NCI-H2029 (cell line): ENCODE measurements at regions not wholly inside any gene's neighbourhood (a gene's known extent, or its start where the extent isn't known, plus 50 kb on each side); places are given as distances from the start of the nearest gene placed in this dataset.

ENCODE experiments used
- DNase-seq: peaks from one replicate; lab custom pipeline; 2025; lab: John Stamatoyannopoulos, UW

- no peak for DNase-seq
Observed at GRCh38 chr6:165229216-165229615, 80.2 kb downstream of the C6orf118 start.

GRCh38 chr6:165227644-165228329, 81.6 kb downstream of the C6orf118 start:
- no peak for DNase-seq

GRCh38 chr6:165223736-165224135, 85.7 kb downstream of the C6orf118 start:
- no peak for DNase-seq

GRCh38 chr6:165223101-165223500, 86.3 kb downstream of the C6orf118 start:
- no peak for DNase-seq

- no peak for DNase-seq
Observed at GRCh38 chr6:165222315-165223025, 86.9 kb downstream of the C6orf118 start.

- no peak for DNase-seq
Observed at GRCh38 chr6:165220045-165220444, 89.4 kb downstream of the C6orf118 start.

GRCh38 chr6:165219629-165220028, 89.8 kb downstream of the C6orf118 start:
- no peak for DNase-seq

GRCh38 chr6:165218829-165219228, 90.6 kb downstream of the C6orf118 start:
- DNase-seq = no peak

- DNase-seq = no peak
Observed at GRCh38 chr6:165206798-165207197, 102.6 kb downstream of the C6orf118 start.

- DNase-seq = no peak
Observed at GRCh38 chr6:165205632-165206031, 103.8 kb downstream of the C6orf118 start.

- no peak for DNase-seq
Observed at GRCh38 chr6:165204807-165205545, 104.4 kb downstream of the C6orf118 start.

GRCh38 chr6:165200178-165200577, 109.2 kb downstream of the C6orf118 start:
- DNase-seq = no peak

GRCh38 chr6:165191461-165191860, 117.9 kb downstream of the C6orf118 start:
- DNase-seq = no peak

GRCh38 chr6:165186441-165187205, 122.8 kb downstream of the C6orf118 start:
- DNase-seq = no peak

- DNase-seq = no peak
Observed at GRCh38 chr6:165186041-165186440, 123.4 kb downstream of the C6orf118 start.

- peak; percentile 46 for DNase-seq
Observed at GRCh38 chr6:165184192-165184979, 125.0 kb downstream of the C6orf118 start.

- DNase-seq = no peak
Observed at GRCh38 chr6:165183496-165184140, 125.8 kb downstream of the C6orf118 start.

GRCh38 chr6:165183071-165183470, 126.3 kb downstream of the C6orf118 start:
- DNase-seq = no peak

GRCh38 chr6:165181951-165182414, 127.4 kb downstream of the C6orf118 start:
- peak; percentile 44 for DNase-seq

GRCh38 chr6:165178056-165178455, 131.3 kb downstream of the C6orf118 start:
- no peak for DNase-seq

- DNase-seq = no peak
Observed at GRCh38 chr6:165173484-165173883, 135.9 kb downstream of the C6orf118 start.
